Endodermal cell (in vitro differentiated cells): ENCODE measurements at regions not wholly inside any gene's neighbourhood (a gene's known extent, or its start where the extent isn't known, plus 50 kb on each side); places are given as distances from the start of the nearest gene placed in this dataset.

Source experiments
- DNase-seq: peaks from one replicate; pipeline ENCODE4 v3.0.0-alpha.2; 2017
- H3K27ac ChIP-seq: 2 replicates; pipeline ENCODE4 v1.5.1; 2013; ENCODE audit warnings: mild to moderate bottlenecking, low read depth, low read length, moderate library complexity
- H3K27me3 ChIP-seq: 2 replicates; pipeline ENCODE4 v1.6.1; 2013; ENCODE audit warnings: mild to moderate bottlenecking, low read length, moderate library complexity; ENCODE audit not compliant: insufficient read depth, control insufficient read depth, poor library complexity, severe bottlenecking
- H3K36me3 ChIP-seq: 2 replicates; pipeline ENCODE4 v1.7.0; 2013; ENCODE audit warnings: mild to moderate bottlenecking, low read length, moderate library complexity; ENCODE audit not compliant: control insufficient read depth, insufficient read depth
- H3K4me1 ChIP-seq: one replicate; pipeline ENCODE4 v1.7.0; 2013; ENCODE audit warnings: low read length; ENCODE audit not compliant: control insufficient read depth, insufficient read depth
- H3K4me3 ChIP-seq: 2 replicates; pipeline ENCODE4 v1.5.1; 2013; ENCODE audit warnings: mild to moderate bottlenecking, low read length, moderate library complexity
- H3K9ac ChIP-seq: 2 replicates; pipeline ENCODE4 v1.6.1; 2013; ENCODE audit warnings: mild to moderate bottlenecking, low read length, moderate library complexity; ENCODE audit not compliant: poor library complexity, severe bottlenecking; ENCODE audit errors: extremely low read depth
- H3K9me3 ChIP-seq: 2 replicates; pipeline ENCODE4 v1.6.1; 2013; ENCODE audit warnings: mild to moderate bottlenecking, low read length, moderate library complexity; ENCODE audit not compliant: control insufficient read depth
- H3K27ac Mint-ChIP-seq: 2 replicates; pipeline ENCODE4 v1.8.0; 2020; ENCODE audit warnings: mixed read lengths
- H3K27me3 Mint-ChIP-seq: 2 replicates; pipeline ENCODE4 v1.8.0; 2021; ENCODE audit warnings: mild to moderate bottlenecking, mixed read lengths; ENCODE audit not compliant: insufficient read depth
- H3K36me3 Mint-ChIP-seq: 2 replicates; pipeline ENCODE4 v1.8.0; 2020; ENCODE audit warnings: low read depth, mixed read lengths
- H3K4me1 Mint-ChIP-seq: 2 replicates; pipeline ENCODE4 v1.8.0; 2020; ENCODE audit warnings: mixed read lengths
- H3K4me3 Mint-ChIP-seq: 2 replicates; pipeline ENCODE4 v1.8.0; 2020; ENCODE audit warnings: mild to moderate bottlenecking, moderate library complexity, mixed read lengths
- H3K9me3 Mint-ChIP-seq: 2 replicates; pipeline ENCODE4 v1.8.0; 2020; ENCODE audit warnings: mild to moderate bottlenecking, mixed read lengths
- WGBS, 2 experiments: methylation state at CpG; one replicate each; pipeline versions ENCODE4 v1.1.5 to v1.1.7; 2013; ENCODE audit warnings: missing lambda C conversion rate in 2 of 2, mixed read lengths in 1 of 2; ENCODE audit not compliant: insufficient coverage in 1 of 2, insufficient read length in 1 of 2; 5-methylcytosine and 5-hydroxymethylcytosine counted together
- TF ChIP-seq, protein P1 (sequence below): fragments of 200-600 bp; sonication (generic); conservative IDR thresholded peaks from 2 replicates; pipeline ENCODE4 v1.5.0; 2021; ENCODE audit warnings: antibody characterized with exemption, mild to moderate bottlenecking

GRCh38 chr10:130902929-130903328 lies 408.6 kb downstream of the TCERG1L start:
- Histone ChIP-seq H3K4me3 (no peak overlapping the region), H3K36me3 (no peaks in the 10 kb centered on the region), H3K4me1 (no peaks in the 10 kb centered on the region), H3K27me3 (no peaks in the 10 kb centered on the region), H3K9ac (no peak overlapping the region), H3K27ac (no peak overlapping the region), H3K9me3 (no peaks in the 10 kb centered on the region)
- Mint-ChIP-seq H3K9me3 (no peaks in the 10 kb centered on the region), H3K4me3 (no peak overlapping the region), H3K27me3 (peaks cover 2% of the 10 kb centered on the region), H3K27ac (no peak overlapping the region), H3K36me3 (no peaks in the 10 kb centered on the region), H3K4me1 (peaks cover 4% of the 10 kb centered on the region)
- 92 to 100% methylated on average over 2 of the region's 2 CpGs for WGBS, 2 experiments
- peak; percentile 19 for DNase-seq
- TF ChIP-seq, protein P1, sequence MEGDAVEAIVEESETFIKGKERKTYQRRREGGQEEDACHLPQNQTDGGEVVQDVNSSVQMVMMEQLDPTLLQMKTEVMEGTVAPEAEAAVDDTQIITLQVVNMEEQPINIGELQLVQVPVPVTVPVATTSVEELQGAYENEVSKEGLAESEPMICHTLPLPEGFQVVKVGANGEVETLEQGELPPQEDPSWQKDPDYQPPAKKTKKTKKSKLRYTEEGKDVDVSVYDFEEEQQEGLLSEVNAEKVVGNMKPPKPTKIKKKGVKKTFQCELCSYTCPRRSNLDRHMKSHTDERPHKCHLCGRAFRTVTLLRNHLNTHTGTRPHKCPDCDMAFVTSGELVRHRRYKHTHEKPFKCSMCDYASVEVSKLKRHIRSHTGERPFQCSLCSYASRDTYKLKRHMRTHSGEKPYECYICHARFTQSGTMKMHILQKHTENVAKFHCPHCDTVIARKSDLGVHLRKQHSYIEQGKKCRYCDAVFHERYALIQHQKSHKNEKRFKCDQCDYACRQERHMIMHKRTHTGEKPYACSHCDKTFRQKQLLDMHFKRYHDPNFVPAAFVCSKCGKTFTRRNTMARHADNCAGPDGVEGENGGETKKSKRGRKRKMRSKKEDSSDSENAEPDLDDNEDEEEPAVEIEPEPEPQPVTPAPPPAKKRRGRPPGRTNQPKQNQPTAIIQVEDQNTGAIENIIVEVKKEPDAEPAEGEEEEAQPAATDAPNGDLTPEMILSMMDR = no peak

- Mint-ChIP-seq H3K36me3 (no peaks in the 10 kb centered on the region), H3K27ac (no peak overlapping the region), H3K27me3 (peaks cover 2% of the 10 kb centered on the region), H3K4me3 (no peak overlapping the region), H3K9me3 (no peaks in the 10 kb centered on the region), H3K4me1 (peaks cover 4% of the 10 kb centered on the region)
- Histone ChIP-seq H3K27ac (no peak overlapping the region), H3K9ac (no peak overlapping the region), H3K4me1 (no peaks in the 10 kb centered on the region), H3K9me3 (no peaks in the 10 kb centered on the region), H3K36me3 (no peaks in the 10 kb centered on the region), H3K4me3 (no peak overlapping the region), H3K27me3 (no peaks in the 10 kb centered on the region)
- TF ChIP-seq, protein P1 = no peak
- 67 to 88% methylated on average over 3 to 8 of the region's 8 CpGs for WGBS, 2 experiments
- peak; percentile 27 for DNase-seq
Observed at GRCh38 chr10:130904676-130905075, 406.8 kb downstream of the TCERG1L start.

DNA sequence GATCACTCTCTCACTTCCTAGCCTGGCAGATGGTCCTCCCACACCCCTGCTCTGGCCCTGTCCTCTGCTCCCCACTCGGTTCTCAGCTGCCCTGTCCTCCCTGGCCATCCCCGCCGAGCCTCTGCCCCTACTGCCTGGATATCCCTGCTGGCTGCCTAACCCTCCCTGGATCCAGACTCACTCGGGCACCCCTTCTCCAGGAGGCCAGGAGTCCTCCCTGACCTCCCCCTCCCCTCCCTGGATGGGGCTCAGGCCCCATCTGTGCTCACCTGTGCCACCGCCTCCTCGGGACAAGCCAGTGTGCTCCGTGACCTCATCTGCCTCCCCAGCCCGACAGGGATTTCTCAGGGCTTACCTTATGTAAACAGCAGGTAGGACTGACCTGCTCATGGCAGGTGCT lies 406.1 kb downstream of the TCERG1L start:
- Histone ChIP-seq H3K27ac (no peak overlapping the region), H3K36me3 (no peaks in the 10 kb centered on the region), H3K4me3 (no peak overlapping the region), H3K9ac (no peak overlapping the region), H3K9me3 (no peaks in the 10 kb centered on the region), H3K27me3 (no peaks in the 10 kb centered on the region), H3K4me1 (no peaks in the 10 kb centered on the region)
- WGBS, 2 experiments = 91 to 93% methylated on average over 2 to 8 of the region's 8 CpGs
- TF ChIP-seq, protein P1 = no peak
- Mint-ChIP-seq H3K4me3 (no peak overlapping the region), H3K27ac (no peak overlapping the region), H3K4me1 (peaks cover 4% of the 10 kb centered on the region), H3K27me3 (peaks cover 2% of the 10 kb centered on the region), H3K9me3 (no peaks in the 10 kb centered on the region), H3K36me3 (no peaks in the 10 kb centered on the region)
- peak; percentile 29 for DNase-seq
